Putamen (tissue), 1 donor: ENCODE measurements at regions not wholly inside any gene's neighbourhood (a gene's known extent, or its start where the extent isn't known, plus 50 kb on each side); places are given as distances from the start of the nearest gene placed in this dataset.

ENCODE experiments used
- DNase-seq: peaks from one replicate; pipeline ENCODE4 v3.0.0-alpha.2; 2016; ENCODE audit warnings: low spot score

DNA sequence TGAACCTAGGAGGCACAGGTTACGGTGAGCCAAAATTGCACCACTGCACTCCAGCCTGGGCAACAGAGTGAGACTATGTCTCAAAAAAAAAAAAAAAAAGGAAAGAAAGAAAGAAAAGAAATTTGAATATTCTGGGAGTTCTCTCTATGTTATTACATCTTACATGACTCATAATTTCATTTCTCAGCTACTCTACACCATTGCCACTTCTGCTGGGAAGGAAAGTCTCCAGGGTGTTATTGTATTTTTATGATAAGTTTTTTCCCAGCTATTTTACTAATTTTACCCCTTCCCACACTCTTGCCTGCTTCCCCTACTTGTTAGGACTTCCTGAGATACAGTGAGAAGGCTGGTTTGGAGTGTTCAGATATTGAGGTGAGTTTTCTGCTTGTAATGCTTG is 69.7 kb upstream of the UMPS start:
- DNase-seq: peak; percentile 6

DNA sequence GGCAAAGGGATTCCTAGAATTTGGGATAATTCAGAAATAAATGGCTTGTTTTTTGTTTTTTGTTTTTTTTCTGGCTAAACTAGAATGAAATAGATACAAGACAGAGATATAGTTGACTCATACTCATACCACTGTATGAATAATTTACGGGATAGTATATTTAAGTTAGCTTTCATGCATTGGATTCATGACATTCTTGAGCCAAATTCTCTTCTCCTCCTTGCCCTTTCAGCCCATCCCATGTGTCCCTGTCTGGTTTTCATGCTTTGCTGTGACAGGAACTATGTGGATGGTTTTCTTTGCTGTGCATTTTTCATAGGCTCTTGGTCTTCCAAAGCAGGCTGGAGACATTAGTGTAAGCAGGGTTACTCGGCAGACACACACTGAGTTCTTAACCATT is 66.6 kb upstream of the UMPS start:
- no peak for DNase-seq

DNA sequence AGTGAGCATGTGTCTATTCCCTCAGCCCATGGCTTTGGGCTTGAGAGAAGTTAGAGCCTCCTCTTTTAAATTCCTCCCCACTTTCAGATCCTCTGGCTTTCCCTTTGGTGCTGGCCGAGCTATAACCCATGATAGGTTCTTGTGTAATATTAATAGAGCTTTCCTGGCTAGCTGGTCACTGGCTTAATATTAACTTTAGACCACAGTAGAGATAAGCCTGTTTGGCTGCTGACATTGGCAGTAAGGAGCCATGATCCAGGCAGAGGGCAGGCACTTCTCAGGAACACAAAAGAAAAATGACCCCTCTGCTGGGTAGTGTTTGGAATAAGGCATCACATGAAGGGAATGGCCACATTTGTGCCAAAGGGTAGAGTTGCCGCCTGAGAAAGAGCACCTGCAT is 65.4 kb upstream of the UMPS start:
- DNase-seq: no peak

DNA sequence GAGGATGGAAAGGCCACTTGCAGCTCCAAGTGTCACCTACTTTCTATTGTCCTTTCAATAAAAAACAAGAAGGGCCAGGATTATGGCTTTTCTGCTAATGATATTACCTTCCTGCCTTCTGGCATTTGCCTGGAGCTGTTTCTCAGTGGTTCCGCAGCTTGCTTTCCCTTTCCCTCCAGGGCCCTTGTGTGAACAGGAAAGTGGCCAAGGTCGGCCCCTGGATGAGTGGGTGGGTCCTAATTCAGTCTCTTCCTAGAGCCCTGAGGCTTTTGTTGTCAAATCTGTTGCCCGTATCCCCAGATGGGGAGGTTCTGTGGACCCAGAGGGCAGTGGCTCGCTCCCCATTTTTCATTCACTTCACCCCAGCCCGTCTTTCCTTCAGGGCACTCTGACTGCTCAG is 64.2 kb upstream of the UMPS start:
- DNase-seq: no peak

DNA sequence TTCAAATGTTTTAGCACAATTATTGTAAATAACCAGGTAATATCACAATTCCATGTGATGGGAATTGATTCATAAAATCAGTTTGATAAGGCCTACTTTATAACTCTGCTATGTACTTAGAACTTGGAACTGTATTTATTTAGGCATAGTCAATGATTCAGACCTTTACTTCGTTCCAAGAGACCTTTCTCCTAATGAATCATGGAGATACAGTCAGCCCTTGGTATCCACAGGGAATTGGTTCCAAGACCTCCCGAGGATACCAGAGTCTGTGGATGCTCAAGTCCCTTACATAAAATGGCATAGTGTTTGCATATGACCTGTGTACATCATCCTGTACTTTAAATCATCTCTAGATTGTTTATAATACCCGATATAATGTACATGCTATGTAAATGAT is 60.8 kb upstream of the UMPS start:
- no peak for DNase-seq

DNA sequence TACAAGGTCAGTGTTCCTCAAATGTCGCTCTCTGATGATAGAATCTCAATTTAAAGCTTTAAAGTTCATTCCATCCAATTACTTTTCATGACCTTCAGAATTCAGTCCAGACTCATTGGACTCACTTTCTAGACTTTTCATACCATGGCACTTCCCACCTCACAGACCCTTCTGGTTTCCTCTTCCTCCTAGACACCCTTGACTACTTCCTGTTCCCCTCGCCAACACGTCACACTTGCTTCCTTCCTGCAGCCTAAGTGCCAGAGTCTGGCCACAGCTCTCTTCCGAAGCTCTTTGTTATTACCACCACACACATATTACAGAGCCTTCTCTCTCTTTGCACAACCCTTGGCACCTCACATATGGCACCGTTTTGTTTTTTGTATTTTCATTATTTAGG is 59.1 kb upstream of the UMPS start:
- no peak for DNase-seq

DNA sequence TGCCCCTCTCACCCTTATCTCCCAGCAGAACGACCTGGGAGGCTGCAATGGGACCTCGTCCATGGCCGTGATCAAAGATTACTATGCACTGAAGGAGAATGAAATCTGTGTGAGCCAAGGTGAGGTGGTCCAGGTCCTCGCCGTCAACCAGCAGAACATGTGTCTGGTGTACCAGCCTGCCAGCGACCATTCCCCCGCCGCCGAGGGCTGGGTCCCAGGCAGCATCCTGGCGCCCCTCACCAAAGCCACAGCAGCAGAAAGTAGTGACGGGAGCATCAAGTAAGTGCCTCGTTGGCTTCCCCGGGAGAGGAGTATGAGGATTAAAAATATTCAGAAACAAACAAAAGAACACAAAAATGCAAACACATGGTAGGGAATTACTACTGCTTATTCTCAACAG is 55.9 kb upstream of the UMPS start:
- DNase-seq: no peak

DNA sequence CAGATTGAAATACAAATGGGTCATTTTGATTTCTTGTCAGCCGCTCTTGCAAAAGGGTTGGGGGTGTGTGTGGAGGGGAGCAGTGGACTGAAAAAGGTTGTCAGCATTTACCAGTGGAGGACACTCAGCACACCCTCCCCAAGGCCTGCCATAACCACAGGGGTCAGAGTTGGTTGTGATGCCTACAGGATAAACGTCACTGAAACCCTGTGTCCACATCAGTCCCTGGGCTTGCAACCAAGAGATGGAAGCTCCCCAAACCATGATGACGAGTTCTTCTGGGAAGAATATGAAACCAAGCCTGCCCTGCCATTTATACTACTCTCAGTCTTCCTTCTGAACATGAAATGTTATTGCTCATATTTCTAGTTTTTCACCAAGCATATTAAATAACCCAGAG is 54.0 kb upstream of the UMPS start:
- no peak for DNase-seq

DNA sequence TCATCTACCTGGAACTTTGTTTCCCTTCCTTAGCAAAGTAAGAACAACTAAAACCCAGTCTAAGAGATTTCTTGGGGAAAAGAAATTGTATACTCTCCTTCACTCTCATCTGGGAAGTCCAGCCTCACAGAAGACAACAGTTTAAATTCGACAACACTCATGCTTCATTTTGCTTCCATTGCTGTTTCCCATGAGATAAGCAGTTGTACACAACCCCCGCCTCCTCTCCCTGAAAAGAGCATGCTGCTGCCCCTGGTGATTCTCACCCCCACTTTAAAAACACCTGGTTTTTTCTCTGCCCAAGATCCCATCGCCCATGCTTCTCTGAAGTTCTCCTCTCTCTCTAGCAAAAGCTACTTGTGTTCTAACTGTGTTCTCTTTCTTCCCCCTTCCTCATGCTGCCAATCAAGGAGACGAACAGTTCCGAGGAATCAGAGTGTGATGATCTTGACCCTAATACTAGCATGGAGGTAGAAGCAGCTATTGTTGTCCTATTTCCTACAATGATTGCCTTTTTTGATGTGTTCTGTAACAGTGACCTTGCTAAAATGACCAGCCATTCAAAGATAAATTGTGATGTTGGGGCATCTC is 51.1 kb upstream of the UMPS start:
- DNase-seq: no peak
